Uterus (tissue), 3 donors: ENCODE measurements at regions not wholly inside any gene's neighbourhood (a gene's known extent, or its start where the extent isn't known, plus 50 kb on each side); places are given as distances from the start of the nearest gene placed in this dataset.
"Not testable (repeated sequence)": the region's sequence is repeated elsewhere in the genome, so short reads cannot be mapped to it uniquely, and the experiment has no call there.

Experiments
- DNase-seq, 2 donors: peaks; one replicate each; pipeline ENCODE4 v3.0.0-alpha.2; 2019 to 2020
- H3K27ac ChIP-seq, 2 donors: fragments of 200-600 bp; sonication (generic); 1 replicate in 1 of 2; 2 replicates in 1 of 2; pipeline ENCODE4 v1.5.1; 2016 to 2018
- H3K27me3 ChIP-seq, 2 donors: fragments of 200-600 bp; sonication (generic); one replicate each; pipeline ENCODE4 v1.5.1; 2018 to 2019; ENCODE audit warnings: control low read depth in 1 of 2
- H3K36me3 ChIP-seq, 2 donors: fragments of 200-600 bp; sonication (generic); one replicate each; pipeline ENCODE4 v1.5.1; 2019; ENCODE audit warnings: control low read depth in 1 of 2
- H3K4me1 ChIP-seq, 2 donors: fragments of 200-600 bp; sonication (generic); one replicate each; pipeline ENCODE4 v1.5.1; 2018 to 2019; ENCODE audit warnings: control low read depth in 1 of 2
- H3K4me3 ChIP-seq, 2 donors: fragments of 200-600 bp; sonication (generic); 1 replicate in 1 of 2; 2 replicates in 1 of 2; pipeline ENCODE4 v1.5.1; 2018 to 2019; ENCODE audit warnings: mild to moderate bottlenecking in 1 of 2
- H3K9me3 ChIP-seq, 2 donors: fragments of 200-600 bp; sonication (generic); one replicate each; pipeline ENCODE4 v1.5.1; 2019; ENCODE audit warnings: control low read depth in 1 of 2
- POLR2A ChIP-seq, 2 donors: fragments of 450-650 bp; IDR thresholded peaks; one replicate each; pipeline ENCODE4 v1.6.1; 2016; ENCODE audit warnings: antibody characterized with exemption in 2 of 2, mild to moderate bottlenecking in 1 of 2, moderate library complexity in 1 of 2
- intact Hi-C: fragments of 100-400 bp; cut with DNase I; formaldehyde crosslinking; loops from one replicate; pipeline ENCODE4 v1.15.1; 2023; ENCODE audit warnings: low total_unique reads
- TF ChIP-seq, protein P1 (sequence below), 4 experiments: fragments of 200-600 bp in 2 of 4; fragments of 450-650 bp in 2 of 4; sonication (generic) in 2 of 4; IDR thresholded peaks; one replicate each; pipeline ENCODE4 v1.5.1; 2016 to 2019; ENCODE audit warnings: antibody characterized with exemption in 4 of 4, mild to moderate bottlenecking in 2 of 4, moderate library complexity in 1 of 4
- donor health status: DM: yes; HTN: yes; CAD: no.

GRCh38 chr9:108743901-108744371 lies 111.8 kb downstream of the ACTL7B start:
- no peaks in the 10 kb centered on the region for H3K36me3 ChIP-seq
- DNase-seq: no peak
- no peaks in the 10 kb centered on the region for H3K27me3 ChIP-seq
- TF ChIP-seq, protein P1, sequence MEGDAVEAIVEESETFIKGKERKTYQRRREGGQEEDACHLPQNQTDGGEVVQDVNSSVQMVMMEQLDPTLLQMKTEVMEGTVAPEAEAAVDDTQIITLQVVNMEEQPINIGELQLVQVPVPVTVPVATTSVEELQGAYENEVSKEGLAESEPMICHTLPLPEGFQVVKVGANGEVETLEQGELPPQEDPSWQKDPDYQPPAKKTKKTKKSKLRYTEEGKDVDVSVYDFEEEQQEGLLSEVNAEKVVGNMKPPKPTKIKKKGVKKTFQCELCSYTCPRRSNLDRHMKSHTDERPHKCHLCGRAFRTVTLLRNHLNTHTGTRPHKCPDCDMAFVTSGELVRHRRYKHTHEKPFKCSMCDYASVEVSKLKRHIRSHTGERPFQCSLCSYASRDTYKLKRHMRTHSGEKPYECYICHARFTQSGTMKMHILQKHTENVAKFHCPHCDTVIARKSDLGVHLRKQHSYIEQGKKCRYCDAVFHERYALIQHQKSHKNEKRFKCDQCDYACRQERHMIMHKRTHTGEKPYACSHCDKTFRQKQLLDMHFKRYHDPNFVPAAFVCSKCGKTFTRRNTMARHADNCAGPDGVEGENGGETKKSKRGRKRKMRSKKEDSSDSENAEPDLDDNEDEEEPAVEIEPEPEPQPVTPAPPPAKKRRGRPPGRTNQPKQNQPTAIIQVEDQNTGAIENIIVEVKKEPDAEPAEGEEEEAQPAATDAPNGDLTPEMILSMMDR (IDR thresholded peaks at IDR 0.05): no peak
- TF ChIP-seq POLR2A (IDR thresholded peaks at IDR 0.05): no peak
- intact Hi-C loops: no loop called here
- no peaks in the 10 kb centered on the region for H3K9me3 ChIP-seq
- no peak overlapping the region for H3K4me3 ChIP-seq
- H3K27ac ChIP-seq: no peak overlapping the region
- no peaks in the 10 kb centered on the region for H3K4me1 ChIP-seq

- Histone ChIP-seq H3K4me1 (no peaks in the 10 kb centered on the region), H3K27ac (no peak overlapping the region), H3K9me3 (no peaks in the 10 kb centered on the region), H3K36me3 (no peaks in the 10 kb centered on the region), H3K27me3 (no peaks in the 10 kb centered on the region), H3K4me3 (no peak overlapping the region)
- DNase-seq: no peak
- intact Hi-C loops: no loop called here
- TF ChIP-seq, protein P1 (IDR thresholded peaks at IDR 0.05): no peak
- no peak for TF ChIP-seq POLR2A (IDR thresholded peaks at IDR 0.05)
Measured at GRCh38 chr9:108743416-108743815, 112.4 kb downstream of the ACTL7B start.

DNA sequence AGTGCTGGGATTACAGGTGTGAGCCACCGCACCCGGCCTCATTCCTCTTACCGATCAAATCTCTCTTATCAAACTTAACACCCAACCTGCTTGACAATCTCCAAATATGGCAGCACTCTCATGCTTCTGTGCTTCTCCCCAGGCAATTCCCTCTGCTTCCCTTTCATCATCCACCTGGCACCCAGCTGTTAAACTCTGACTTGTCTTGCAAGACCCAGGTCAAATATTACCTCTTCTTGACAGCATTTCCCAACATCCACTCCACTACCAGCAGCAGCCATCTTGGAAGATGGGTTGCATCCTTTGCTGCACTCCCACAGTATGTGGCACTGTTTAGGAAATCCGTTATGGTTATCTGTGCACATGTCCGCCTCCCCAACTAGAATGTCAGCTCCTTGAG lies 113.6 kb downstream of the ACTL7B start:
- Histone ChIP-seq H3K4me1 (no peaks in the 10 kb centered on the region), H3K4me3 (no peak overlapping the region), H3K36me3 (no peaks in the 10 kb centered on the region), H3K27ac (no peak overlapping the region), H3K9me3 (no peaks in the 10 kb centered on the region), H3K27me3 (no peaks in the 10 kb centered on the region)
- TF ChIP-seq, protein P1 (IDR thresholded peaks at IDR 0.05): no peak
- no peak for TF ChIP-seq POLR2A (IDR thresholded peaks at IDR 0.05)
- intact Hi-C loops: no loop called here
- no peak for DNase-seq

DNA sequence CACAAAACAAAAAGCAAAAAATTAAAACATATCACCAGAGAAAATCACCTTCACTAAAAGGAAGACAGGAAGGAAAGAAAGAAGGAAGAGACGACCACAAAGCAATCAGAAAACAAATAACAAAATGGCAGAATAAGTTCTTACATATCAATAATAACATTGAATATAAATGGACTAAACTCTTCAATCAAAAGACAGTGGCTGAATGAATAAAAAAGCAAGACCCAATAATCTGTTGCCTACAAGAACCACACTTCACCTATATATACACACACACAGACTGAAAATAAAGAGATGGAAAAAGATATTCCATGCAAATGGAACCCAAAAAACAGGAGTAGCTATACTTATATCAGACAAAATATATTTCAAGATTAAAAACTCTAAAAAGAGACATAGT lies 124.5 kb downstream of the ACTL7B start:
- intact Hi-C loops, DNase-seq, H3K9me3 ChIP-seq: not testable (repeated sequence)

GRCh38 chr9:108727580-108728111 lies 128.1 kb downstream of the ACTL7B start:
- H3K27me3 ChIP-seq: no peaks in the 10 kb centered on the region
- TF ChIP-seq POLR2A (IDR thresholded peaks at IDR 0.05): no peak
- TF ChIP-seq, protein P1 (IDR thresholded peaks at IDR 0.05): no peak
- no peaks in the 10 kb centered on the region for H3K4me1 ChIP-seq
- intact Hi-C loops: no loop called here
- H3K36me3 ChIP-seq: no peaks in the 10 kb centered on the region
- H3K9me3 ChIP-seq: no peaks in the 10 kb centered on the region
- H3K27ac ChIP-seq: no peak overlapping the region
- no peak overlapping the region for H3K4me3 ChIP-seq
- DNase-seq: no peak

More for the DNA sequence above, 124.5 kb downstream of the ACTL7B start:
- not testable (repeated sequence) for H3K27me3 ChIP-seq, H3K4me1 ChIP-seq, H3K36me3 ChIP-seq, H3K4me3 ChIP-seq, H3K27ac ChIP-seq

GRCh38 chr9:108724652-108725051 lies 131.1 kb downstream of the ACTL7B start:
- Histone ChIP-seq H3K4me3 (no peak overlapping the region), H3K36me3 (no peaks in the 10 kb centered on the region), H3K27ac (no peak overlapping the region), H3K27me3 (no peaks in the 10 kb centered on the region), H3K9me3 (no peaks in the 10 kb centered on the region), H3K4me1 (no peaks in the 10 kb centered on the region)
- DNase-seq: no peak
- intact Hi-C loops: no loop called here
- TF ChIP-seq, protein P1 (IDR thresholded peaks at IDR 0.05): no peak
- TF ChIP-seq POLR2A (IDR thresholded peaks at IDR 0.05): no peak
